Loucy (cell line): ENCODE measurements at regions not wholly inside any gene's neighbourhood (a gene's known extent, or its start where the extent isn't known, plus 50 kb on each side); places are given as distances from the start of the nearest gene placed in this dataset.
A peak's percentile ranks its signal among the peaks of the same experiment; 100 is the strongest.

ENCODE experiments used
- H2AFZ ChIP-seq: fragments of 200-600 bp; sonication (generic); 2 replicates; pipeline ENCODE4 v1.6.0; 2016; ENCODE audit warnings: antibody characterized with exemption, mild to moderate bottlenecking, low read length, moderate library complexity
- H3F3A ChIP-seq: fragments of 200-600 bp; 2 replicates; pipeline ENCODE4 v1.6.0; 2016; ENCODE audit warnings: antibody characterized with exemption, low read depth, mild to moderate bottlenecking
- H3K27me3 ChIP-seq: fragments of 200-600 bp; sonication (generic); 2 replicates; pipeline ENCODE4 v1.6.1; 2014; ENCODE audit warnings: low read length, mild to moderate bottlenecking; ENCODE audit not compliant: insufficient read depth, poor library complexity, severe bottlenecking
- H3K36me3 ChIP-seq: fragments of 200-600 bp; sonication (generic); 2 replicates; pipeline ENCODE4 v1.6.1; 2016; ENCODE audit warnings: low read length; ENCODE audit not compliant: insufficient read depth
- H3K4me1 ChIP-seq: fragments of 200-600 bp; sonication (generic); 2 replicates; pipeline ENCODE4 v1.5.1; 2014; ENCODE audit warnings: low read length, mild to moderate bottlenecking; ENCODE audit not compliant: insufficient read depth, poor library complexity, severe bottlenecking
- H3K4me2 ChIP-seq: fragments of 200-600 bp; sonication (generic); 2 replicates; pipeline ENCODE4 v1.6.0; 2014; ENCODE audit warnings: antibody characterized with exemption, low read length, low read depth, mild to moderate bottlenecking; ENCODE audit not compliant: poor library complexity, severe bottlenecking
- H3K4me3 ChIP-seq: fragments of 200-600 bp; sonication (generic); 2 replicates; pipeline ENCODE4 v1.5.1; 2014; ENCODE audit warnings: low read length, mild to moderate bottlenecking, mixed read lengths; ENCODE audit not compliant: poor library complexity, severe bottlenecking
- H3K79me2 ChIP-seq: fragments of 200-600 bp; sonication (generic); 2 replicates; pipeline ENCODE4 v1.6.1; 2014; ENCODE audit warnings: low read length; ENCODE audit not compliant: insufficient read depth
- H3K9ac ChIP-seq: fragments of 200-600 bp; sonication (generic); 2 replicates; pipeline ENCODE4 v1.6.0; 2014; ENCODE audit warnings: mild to moderate bottlenecking, low read depth, low read length, moderate library complexity; ENCODE audit not compliant: poor library complexity, severe bottlenecking
- H3K9me2 ChIP-seq: fragments of 200-600 bp; sonication (generic); replicated peaks from 2 replicates; pipeline ENCODE4 v1.6.1; 2016; ENCODE audit warnings: low read depth, low read length, mixed read lengths
- H3K9me3 ChIP-seq: fragments of 200-600 bp; sonication (generic); 2 replicates; pipeline ENCODE4 v1.6.1; 2014; ENCODE audit warnings: mild to moderate bottlenecking, antibody characterized with exemption, low read length, low read depth; ENCODE audit not compliant: insufficient read depth
- H4K20me1 ChIP-seq: fragments of 200-600 bp; sonication (generic); 2 replicates; pipeline ENCODE4 v1.6.0; 2014; ENCODE audit warnings: antibody characterized with exemption, low read length, mild to moderate bottlenecking; ENCODE audit not compliant: insufficient read depth, poor library complexity, severe bottlenecking
- CTCF ChIP-seq: fragments of 200-600 bp; sonication (generic); conservative IDR thresholded peaks from 2 replicates; pipeline ENCODE4 v1.5.1; 2014; ENCODE audit warnings: mild to moderate bottlenecking, antibody characterized with exemption, low read length
- EZH2phosphoT487 ChIP-seq: fragments of 200-600 bp; IDR thresholded peaks from 2 replicates; pipeline ENCODE4 v1.6.1; 2018; ENCODE audit warnings: antibody characterized with exemption, mild to moderate bottlenecking, moderate library complexity, borderline replicate concordance

- no peak overlapping the region for H3K4me3 ChIP-seq
- H3K9ac ChIP-seq, result no peak overlapping the region
- H3F3A ChIP-seq, result no peaks in the 10 kb centered on the region
- peak; percentile 41 for TF ChIP-seq CTCF
- TF ChIP-seq EZH2phosphoT487, result no peak
- H2AFZ ChIP-seq, result no peak overlapping the region
- no peak overlapping the region for H3K4me2 ChIP-seq
- H3K9me2 ChIP-seq, result no peaks in the 10 kb centered on the region
- H3K9me3 ChIP-seq, result no peaks in the 10 kb centered on the region
- H4K20me1 ChIP-seq, result no peaks in the 10 kb centered on the region
- no peaks in the 10 kb centered on the region for H3K4me1 ChIP-seq
- no peaks in the 10 kb centered on the region for H3K27me3 ChIP-seq
- no peaks in the 10 kb centered on the region for H3K79me2 ChIP-seq
- H3K36me3 ChIP-seq, result no peaks in the 10 kb centered on the region
These were observed 1157.2 kb downstream of the OLFM4 start for GRCh38 chr13:54185785-54186184.

GRCh38 chr13:54187461-54187860, 1158.8 kb downstream of the OLFM4 start:
- H3K27me3 ChIP-seq, result no peaks in the 10 kb centered on the region
- TF ChIP-seq CTCF (no peak), EZH2phosphoT487 (no peak)
- no peak overlapping the region for H3K4me3 ChIP-seq
- H3K9me3 ChIP-seq, result no peaks in the 10 kb centered on the region
- no peak overlapping the region for H3K9ac ChIP-seq
- H2AFZ ChIP-seq, result no peak overlapping the region
- no peaks in the 10 kb centered on the region for H4K20me1 ChIP-seq
- no peaks in the 10 kb centered on the region for H3K9me2 ChIP-seq
- H3F3A ChIP-seq, result no peaks in the 10 kb centered on the region
- H3K36me3 ChIP-seq, result no peaks in the 10 kb centered on the region
- H3K4me2 ChIP-seq, result no peak overlapping the region
- H3K4me1 ChIP-seq, result no peaks in the 10 kb centered on the region
- H3K79me2 ChIP-seq, result no peaks in the 10 kb centered on the region

GRCh38 chr13:54194233-54195024, 1165.8 kb downstream of the OLFM4 start:
- TF ChIP-seq CTCF (no peak), EZH2phosphoT487 (no peak)

More at GRCh38 chr13:54194233-54195024, 1165.8 kb downstream of the OLFM4 start:
- H3K4me3 ChIP-seq, result no peak overlapping the region
- no peaks in the 10 kb centered on the region for H3F3A ChIP-seq
- H4K20me1 ChIP-seq, result no peaks in the 10 kb centered on the region
- no peak overlapping the region for H3K9ac ChIP-seq
- no peak overlapping the region for H2AFZ ChIP-seq
- no peaks in the 10 kb centered on the region for H3K9me2 ChIP-seq
- peak overlapping the region; percentile 8 for H3K4me2 ChIP-seq
- no peaks in the 10 kb centered on the region for H3K4me1 ChIP-seq
- no peaks in the 10 kb centered on the region for H3K79me2 ChIP-seq
- no peaks in the 10 kb centered on the region for H3K9me3 ChIP-seq
- H3K36me3 ChIP-seq, result no peaks in the 10 kb centered on the region
- H3K27me3 ChIP-seq, result no peaks in the 10 kb centered on the region
